Neural progenitor cell (in vitro differentiated cells): ENCODE measurements at regions not wholly inside any gene's neighbourhood (a gene's known extent, or its start where the extent isn't known, plus 50 kb on each side); places are given as distances from the start of the nearest gene placed in this dataset.

Experiments used
- CTCF ChIP-seq: fragments of 200-600 bp; sonication (generic); IDR thresholded peaks from 2 replicates; pipeline ENCODE4 v1.5.1; 2017; ENCODE audit warnings: antibody characterized with exemption, mild to moderate bottlenecking
- EZH2 ChIP-seq: fragments of 200-600 bp; sonication (generic); IDR thresholded peaks from 2 replicates; pipeline ENCODE4 v1.6.1; 2017; ENCODE audit warnings: antibody characterized with exemption, mild to moderate bottlenecking, moderate library complexity
- EZH2phosphoT487 ChIP-seq: fragments of 200-600 bp; sonication (generic); IDR thresholded peaks from 2 replicates; pipeline ENCODE4 v1.6.1; 2017; ENCODE audit warnings: antibody characterized with exemption

GRCh38 chr17:68760141-68760475 lies 158.9 kb upstream of the FAM20A start:
- no peak for TF ChIP-seq CTCF
- no peak for TF ChIP-seq EZH2
- TF ChIP-seq EZH2phosphoT487 = no peak
